NCI-H748 (cell line): ENCODE measurements at regions not wholly inside any gene's neighbourhood (a gene's known extent, or its start where the extent isn't known, plus 50 kb on each side); places are given as distances from the start of the nearest gene placed in this dataset.

Source experiments
- DNase-seq: peaks from one replicate; lab custom pipeline; 2025; ENCODE audit not compliant: unreplicated experiment; lab: John Stamatoyannopoulos, UW

DNA sequence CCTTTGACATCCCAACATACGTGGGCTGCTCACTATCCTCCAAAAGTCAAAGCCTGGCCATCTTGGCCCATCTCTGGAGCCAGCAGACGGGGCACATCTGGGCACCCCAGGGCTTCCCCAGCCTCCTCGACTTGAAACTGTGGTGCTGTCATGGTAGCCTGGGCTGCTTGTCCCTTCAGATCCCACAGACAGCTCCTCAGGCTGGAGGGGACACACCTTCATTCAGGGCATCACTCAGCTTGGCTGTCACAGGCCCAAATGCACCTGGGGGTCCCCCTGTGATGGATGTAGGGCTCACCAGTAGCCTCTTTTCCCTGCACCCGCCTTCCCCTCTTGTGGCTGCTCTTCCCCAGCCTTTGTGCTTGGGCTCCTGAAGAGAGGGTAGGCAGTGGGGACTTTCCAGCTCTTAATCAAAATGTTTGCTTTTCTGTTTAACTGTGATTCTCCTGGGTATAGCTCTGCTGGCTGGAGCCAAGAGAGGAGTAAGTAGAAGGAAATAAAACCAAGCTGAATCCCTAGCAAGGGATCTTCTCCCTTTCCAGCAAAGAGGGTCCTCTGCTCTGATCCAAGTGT, 92.3 kb downstream of the GYPC start:
- no peak for DNase-seq

DNA sequence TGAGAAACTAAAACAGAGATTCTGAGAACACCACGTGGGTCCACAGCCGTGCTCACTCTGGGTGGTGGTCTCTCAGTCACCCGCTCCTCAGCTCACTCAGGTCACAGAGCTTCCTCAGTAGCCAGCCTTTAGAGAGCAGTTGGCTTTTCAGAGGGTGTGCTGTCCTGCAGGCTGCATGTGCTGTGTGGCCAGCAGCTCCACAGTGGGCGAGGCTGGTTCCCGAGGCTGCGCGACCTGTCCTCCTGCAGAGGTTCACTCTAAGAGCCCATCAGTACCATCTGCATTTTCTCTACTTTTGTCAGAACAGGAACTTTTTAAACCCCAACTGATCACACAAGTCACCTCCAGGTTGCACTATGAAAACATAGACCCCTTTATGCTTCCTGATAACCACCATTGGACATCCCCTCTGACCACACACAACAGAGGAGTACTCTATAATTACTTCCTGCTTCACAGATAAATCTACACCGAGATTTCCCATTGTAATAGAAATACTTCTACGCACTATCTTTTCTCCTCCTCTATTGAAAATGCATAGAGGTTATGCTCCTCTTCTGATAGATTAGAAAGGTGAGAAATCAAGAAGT, 93.1 kb downstream of the GYPC start:
- no peak for DNase-seq

DNA sequence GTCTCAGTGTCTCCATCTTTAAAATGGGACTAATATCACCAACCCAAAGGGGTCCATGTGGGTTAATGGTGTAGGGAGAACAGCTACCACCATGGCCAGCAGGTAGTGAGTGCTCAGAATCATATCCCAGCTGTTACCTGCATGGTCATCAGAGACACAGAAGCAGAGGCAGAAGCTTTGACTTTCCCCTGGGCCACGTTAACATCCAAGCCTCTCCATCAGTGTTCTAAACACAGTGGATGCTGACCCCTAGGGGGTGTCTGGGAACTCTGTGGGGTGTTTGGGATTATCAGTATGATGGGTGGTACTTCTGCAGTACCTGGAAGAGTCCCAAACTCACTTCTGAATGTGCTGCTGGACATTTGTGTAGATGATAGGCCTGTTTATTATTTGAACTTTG, 93.6 kb downstream of the GYPC start:
- DNase-seq: peak; percentile 23

DNA sequence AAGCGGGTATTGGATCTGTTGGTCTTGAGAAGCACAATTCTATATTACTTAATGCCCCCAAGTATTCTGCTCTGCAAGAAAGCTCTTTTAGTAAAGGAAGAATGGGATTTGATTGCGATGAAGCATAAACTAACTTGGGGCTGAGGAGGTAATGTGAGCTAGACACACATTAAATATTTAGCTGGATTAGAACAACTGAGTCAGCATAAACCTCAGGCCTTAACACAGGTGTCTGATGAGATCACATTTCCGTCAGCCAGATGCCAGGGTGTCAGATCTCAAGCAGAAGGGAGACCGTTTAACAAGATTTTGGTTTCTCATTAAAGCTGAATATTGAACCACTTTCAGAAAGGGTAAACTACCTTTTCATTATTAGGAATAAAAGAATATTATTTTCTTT, 94.5 kb downstream of the GYPC start:
- no peak for DNase-seq

DNA sequence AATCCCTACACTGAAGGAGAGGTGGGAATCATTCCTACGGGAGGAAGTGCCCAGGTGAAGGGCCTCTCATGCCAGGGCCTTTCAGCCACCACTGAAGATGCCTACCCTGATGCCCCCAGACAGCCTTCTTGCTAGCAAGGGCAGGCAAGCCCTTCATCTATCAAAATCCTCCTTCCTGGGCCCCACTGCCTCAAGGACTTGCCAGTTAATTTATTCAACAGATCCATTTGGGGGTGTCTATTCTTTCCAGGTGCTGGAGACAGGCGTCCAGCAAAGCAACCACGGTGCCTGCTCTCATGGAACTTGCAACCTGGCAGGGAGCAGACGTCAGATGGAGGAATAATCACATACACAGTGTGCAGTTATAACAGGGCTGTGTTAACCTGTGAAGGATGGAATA, 95.5 kb downstream of the GYPC start:
- DNase-seq: no peak

DNA sequence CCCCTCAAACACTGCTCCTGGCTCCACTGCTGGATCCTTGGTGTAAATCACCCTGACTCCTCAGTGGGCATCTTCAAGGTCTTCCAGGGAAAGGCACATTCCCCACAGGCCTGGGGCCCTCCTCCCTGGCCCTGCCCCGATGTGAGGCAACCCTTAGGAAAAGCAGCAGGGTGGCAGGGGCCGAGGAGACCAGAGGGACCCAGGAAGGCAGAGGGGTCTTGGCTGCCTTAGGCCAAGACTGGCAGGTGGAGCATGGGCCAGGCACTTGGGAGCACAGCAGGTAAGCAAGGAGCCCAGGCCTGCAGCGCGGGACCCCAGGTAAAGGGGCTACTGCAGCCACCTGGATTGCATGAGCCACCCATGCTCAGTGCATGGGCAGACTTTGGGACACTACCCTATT, 96.9 kb downstream of the GYPC start:
- no peak for DNase-seq

DNA sequence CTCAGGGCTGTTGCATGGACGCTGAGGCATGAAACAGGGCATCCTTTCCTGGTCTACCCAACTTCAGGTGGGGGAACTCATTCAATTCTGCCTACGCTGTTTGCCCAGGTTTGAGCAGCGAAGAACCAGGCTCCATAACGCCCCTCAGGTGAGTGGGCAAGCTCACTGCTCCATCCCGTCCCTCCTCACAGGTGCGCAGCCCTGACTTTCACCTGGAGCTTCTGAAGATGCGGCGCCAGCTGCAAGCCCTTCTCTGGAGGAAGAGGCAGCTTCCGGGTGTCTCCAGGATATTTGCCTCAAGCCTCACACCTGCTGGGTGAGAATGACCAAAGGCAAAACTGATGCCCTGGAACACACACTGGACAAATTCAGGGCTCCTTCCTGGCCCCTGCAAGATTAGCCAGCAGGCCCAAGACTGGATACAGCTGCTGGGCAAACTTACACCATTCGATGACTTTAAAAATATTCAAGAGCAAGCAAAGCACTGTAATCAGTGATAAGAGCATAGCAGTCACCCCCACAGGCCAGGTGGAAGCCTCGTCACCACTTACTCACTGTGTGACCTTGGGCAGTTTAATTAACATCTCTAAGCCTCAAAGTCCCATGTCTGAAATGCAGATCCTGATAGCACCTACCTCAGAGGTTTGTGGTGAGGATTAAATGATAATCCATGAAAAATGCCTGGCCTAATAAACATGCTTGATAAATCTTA, 97.7 kb downstream of the GYPC start:
- no peak for DNase-seq

DNA sequence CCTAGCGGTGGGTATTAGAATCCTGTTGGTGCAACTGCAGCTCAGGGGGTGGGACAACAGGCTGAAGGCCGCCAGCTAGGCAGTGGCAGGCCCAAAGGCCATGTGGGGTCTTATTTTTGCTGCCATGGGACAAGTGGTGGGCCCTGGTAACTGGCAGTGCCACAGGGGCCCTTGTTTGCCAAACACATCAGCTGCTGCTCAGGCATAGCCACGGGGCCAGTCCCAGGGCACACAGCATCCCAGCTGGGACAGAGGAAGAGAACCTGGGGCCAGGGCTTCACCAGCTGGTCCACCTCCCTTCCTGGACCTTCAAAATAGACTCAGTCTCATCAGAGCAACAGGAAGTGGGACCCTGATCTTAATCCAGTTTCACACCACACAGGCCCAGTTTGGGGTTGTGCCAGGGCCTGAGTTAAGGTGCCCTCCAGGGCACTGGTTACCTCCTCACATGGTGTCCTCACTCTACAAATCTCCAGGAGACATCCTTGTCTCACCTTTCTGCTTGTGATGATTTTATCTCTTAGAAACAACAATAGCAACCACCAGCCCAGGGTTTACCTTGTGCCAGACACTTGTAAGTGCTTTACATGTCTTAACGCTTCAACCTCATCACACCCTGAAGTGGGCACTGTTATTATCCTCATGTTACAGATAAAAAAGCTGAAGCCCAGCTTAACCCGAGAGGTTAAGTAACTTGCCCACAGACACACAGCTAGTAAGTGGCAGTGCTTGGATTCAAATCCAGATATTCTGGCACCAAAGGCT, 98.5 kb downstream of the GYPC start:
- no peak for DNase-seq

DNA sequence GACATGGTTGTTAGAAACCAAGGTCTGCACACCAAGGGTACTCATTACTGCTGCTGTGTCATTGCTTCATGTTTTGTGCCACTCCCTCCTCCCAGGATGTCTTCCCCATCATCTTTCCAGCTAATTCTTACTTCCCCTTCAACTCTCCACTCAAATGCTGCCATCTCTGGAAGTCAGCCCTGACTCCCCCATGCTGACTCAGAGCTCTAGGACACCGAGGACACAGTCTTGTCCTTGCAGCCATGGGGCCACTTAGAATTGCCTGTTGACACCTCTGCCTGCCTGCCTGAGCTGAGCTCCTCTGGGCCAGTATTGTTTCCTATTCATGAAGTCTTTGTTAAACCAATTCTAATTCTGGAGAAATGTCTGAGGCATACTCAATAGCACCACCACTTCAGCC, 100.2 kb downstream of the GYPC start:
- no peak for DNase-seq

DNA sequence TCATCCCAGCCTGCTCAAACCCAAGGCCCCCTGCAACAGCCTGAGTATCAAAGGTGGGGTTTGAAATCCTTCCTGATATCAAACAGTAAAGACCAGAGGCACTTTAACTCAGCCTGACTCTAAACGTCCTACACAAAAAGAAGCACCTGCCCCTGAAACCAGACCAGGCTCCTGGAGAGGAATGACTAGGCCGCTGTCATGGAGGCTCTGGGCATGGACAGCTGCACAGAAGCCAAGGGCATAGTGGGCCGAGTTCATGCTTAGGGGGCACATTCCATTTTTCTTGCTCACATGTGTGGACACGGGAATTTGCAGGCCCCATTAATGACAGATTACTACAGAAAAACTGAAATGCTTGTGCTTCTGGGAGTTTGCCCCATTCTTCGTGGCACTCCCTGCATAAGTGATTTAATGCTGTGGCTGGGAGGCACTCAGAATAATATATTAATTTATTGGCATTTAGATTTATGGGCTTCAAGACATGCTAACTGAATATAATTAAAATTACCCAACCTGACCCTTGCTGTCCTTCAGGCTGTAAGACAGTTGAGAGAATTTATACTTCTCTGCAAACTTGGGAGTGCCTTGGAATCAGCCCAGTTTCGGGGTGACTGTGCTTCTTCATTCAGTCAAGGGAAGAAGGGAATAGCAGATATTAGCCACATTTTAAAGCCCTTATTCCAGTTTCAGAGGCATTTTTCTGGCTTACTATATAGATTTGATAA, 105.5 kb downstream of the GYPC start:
- DNase-seq: no peak

DNA sequence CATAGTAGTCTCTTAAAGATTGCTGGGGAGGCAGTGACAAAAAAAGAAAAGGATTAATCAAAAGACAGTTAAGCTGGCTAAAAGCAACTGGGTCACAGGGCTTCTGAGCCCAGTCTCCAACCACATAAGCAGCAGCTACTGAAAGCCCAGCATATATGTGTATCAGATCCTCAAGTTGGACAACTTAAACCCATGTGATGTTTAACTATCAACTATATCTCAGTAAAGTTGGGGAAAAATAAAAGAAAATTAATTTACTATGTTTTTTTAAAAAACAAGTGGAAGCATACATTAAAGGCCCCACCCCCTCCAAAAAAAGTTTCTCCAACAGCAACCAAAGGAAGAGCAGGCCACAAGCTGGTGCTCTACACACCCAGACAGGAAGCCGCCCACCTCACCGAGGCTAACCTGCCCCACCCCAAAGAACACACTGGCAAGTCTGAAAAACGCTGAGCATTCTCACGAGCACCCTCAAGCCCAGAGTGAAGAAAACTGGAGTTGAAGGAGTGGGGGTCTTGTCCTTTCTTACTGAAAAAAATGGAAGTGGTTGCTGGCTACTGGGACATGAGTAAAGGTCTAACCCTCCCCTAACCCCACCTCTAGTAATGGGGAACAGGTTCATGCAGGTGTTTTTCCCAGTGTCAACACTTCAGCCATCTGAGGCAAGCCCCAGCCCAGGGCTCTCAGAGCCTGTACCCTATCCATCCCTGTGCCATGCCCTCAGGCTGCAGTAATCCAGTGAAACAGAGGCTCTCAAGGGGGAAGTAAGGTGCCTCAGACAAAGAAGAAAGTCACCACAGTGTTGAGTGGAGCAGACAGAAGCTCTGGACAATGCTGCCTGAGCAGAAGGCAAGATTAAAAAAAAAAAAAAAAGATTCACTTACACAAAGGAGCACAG, 106.3 kb downstream of the GYPC start:
- DNase-seq: no peak

DNA sequence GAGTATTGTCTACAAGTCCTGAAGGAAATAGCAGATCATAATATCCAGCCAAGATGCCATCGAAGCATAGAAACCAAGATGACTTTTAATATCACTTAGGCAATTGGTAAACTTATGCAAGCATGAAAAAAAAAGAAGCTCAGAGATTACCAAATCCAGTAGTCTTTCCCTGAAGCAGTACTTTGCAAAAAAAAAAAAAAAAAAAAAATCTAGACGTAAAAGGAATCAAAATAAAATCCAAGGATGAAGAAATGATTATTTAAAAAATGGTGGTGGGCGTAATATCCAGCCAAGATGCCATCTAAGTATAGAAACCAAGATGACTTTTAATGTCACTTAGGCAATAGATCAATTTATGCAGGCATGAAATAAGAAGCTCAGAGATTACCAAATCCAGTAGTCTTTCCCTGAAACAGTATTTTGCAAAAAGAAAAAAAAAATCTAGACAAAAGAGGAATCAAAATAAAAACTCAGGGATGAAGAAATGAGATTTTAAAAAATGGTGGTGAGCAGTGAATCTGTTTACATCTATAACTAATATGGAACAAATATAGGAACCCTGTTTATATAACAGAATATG, 108.8 kb downstream of the GYPC start:
- no peak for DNase-seq

DNA sequence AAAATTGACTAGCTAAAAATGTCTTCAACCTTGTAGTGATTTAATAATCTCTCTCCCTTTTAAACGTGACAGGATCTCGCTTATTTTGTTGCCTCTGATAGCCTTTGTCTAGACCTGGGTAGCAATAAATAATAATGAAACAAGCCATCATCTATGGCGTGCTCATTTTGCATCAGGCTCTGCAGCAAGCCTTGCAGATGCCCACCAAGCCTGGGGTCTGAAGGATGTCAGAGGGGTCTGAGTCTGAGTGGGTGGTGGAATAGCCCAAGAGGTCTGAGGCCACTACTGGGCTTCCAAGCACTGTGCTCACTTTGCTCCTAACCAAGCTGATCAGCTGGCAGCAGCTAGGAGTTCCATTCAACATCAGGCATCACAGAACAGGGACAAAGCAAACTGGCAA, 109.4 kb downstream of the GYPC start:
- DNase-seq: no peak

DNA sequence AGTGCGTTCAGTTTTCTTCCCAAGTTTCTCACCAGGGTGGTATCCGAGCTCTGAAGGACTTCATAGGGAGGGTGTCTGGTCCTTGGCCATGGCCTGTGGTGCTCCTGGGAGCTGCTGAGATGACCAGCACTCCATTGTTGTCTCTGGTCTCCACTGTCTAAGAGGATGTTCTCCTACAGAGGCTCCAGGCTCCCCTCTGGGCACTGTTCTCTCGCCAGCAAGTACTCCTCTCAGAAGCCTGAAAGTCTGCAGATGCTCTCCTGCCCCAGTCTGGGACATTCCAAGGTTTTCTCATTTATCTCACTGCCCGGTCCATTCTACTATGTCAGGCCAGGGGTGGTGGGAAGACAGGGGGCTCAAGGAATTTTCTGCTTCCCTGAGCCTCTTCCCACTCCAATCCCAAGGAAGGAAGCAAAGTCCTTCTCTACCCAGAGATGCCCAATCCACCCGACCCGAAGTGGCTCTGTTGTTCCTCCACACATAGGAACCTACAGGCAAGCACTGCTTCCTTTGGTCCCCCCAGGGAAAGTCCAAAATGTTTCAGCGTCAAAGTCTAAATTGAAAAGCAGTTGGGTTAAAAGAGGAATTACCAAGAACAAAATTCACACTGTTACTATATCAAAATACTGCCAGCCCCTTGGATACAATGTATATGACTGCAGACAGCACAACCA, 110.5 kb downstream of the GYPC start:
- no peak for DNase-seq

DNA sequence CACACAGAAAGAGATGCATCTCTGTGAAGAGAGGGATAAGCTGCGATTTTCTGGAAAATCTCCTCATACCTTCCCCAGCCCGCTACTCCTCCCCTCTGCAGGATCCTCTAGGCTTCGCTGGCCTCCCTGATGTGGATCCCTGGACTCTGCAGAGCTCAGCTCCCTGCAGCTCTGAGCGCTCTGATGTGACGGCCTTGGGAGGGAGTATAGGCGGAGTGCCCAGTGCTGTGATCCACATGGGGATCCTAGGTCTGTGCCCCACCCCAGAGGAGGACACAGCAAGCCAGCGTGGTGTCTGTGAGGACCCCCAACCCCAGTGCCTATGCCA, 111.0 kb downstream of the GYPC start:
- no peak for DNase-seq

DNA sequence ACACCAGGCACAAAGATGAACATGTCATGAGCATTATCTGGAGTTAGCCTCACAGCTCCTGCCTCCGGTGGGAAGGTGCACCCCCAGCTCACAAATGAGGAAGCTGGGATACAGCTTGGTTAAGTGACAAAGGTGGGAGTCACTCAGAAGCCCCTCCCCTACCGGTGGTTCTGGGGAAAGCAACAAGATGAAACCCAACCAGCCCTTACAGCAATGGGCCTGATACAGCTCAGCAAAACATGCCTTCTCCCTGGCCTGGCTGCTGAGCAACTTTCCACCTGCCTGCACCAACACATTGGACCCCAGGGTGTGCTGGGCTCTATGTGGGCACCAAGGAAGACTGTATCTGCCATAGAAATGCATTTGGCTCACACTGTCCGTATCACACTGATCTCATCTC, 113.2 kb downstream of the GYPC start:
- no peak for DNase-seq

DNA sequence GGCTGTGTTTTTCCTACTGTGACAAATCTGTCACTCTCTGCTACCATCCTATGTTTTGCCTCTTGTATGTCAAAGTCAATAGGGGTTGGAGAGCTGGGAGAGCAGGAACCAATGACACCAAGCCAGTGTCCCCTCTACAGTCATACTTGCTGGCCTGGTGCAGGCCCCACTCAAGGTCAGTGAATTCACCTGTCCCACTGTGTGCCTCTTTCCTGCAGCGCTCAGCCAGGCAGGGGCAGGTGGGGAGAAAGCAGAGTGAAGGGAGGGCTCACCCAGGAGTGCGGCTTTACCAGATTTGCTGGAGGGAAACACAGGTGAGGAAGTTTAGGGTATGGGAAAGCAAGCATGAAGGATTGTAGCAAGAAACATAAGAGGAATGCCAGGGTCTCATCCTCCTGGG, 114.5 kb downstream of the GYPC start:
- DNase-seq: no peak

DNA sequence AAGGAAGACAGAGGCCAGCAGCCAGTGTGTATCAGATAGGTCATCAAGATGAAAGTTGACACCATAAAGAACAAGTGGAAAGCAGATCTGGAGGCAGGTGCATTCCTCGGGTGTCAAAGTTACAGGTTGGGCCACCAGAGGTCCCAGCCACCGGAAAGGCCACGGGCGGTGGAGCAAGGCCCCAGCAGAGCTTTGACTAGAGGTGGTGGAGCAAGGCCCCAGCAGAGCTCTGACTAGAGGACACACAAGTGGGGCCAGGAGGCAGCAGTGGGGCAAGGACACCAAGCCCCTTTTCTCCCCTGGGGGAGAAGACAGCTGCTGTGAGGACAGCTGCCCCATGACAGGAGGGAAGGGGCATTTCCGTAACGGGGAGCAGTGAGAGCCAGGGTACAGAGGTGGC, 115.1 kb downstream of the GYPC start:
- no peak for DNase-seq

DNA sequence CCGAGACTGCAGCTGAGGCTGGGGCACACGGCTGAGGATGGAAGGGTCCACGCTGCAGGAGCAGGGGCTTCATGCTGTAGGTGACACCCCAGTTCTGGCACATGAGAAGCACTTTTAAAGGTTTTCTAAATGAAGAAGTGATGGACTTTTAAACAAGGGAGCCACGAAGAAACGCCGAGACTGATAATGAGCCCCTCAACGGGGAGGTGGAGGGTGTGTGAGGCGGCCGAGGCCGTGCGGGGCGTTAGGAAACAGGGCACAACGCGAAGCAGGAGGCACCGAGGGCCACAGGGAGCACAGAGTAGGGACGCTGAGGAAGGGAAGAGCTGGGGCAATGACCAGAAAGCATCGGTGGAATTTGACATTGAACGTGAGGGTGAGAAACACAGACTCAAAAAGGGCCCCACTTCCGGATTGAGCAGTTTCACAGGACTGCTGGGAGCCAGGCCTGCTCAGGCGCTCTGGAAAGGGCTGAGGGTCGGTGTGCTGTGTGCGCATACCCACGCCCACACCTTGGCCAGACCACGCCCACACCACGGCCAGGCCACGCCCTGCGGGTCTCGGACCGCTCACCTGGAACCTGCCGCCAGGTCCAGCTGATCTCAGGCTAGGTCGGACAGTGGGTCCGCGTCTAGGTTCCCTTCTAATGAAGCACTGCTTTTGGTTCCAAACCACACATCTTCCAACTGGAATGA, 115.7 kb downstream of the GYPC start:
- no peak for DNase-seq
